GF-D8 (cell line): ENCODE measurements at regions not wholly inside any gene's neighbourhood (a gene's known extent, or its start where the extent isn't known, plus 50 kb on each side); places are given as distances from the start of the nearest gene placed in this dataset.

Source experiments
- DNase-seq: peaks from one replicate; lab custom pipeline; 2025; lab: John Stamatoyannopoulos, UW

GRCh38 chr7:11895337-11895736 lies 63.3 kb upstream of the THSD7A start:
- no peak for DNase-seq

DNA sequence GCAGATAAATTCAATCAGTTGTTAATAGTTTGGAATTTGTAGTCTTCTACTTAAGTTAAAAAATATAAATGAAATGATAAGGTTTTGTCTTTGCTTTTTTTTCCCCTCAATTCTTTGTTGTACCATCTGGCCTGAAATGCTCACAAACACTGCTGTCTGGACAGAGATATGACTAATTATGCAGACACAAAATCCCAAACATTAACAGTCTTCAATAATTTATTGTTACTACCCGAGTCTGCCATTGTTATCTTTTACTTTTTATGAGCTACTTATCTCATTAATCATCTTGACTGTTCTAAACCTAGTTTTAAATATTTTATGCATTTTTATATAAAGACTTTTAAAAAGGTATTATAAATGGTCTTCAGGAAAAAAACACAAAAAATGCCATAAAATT lies 64.7 kb upstream of the THSD7A start:
- DNase-seq: no peak

DNA sequence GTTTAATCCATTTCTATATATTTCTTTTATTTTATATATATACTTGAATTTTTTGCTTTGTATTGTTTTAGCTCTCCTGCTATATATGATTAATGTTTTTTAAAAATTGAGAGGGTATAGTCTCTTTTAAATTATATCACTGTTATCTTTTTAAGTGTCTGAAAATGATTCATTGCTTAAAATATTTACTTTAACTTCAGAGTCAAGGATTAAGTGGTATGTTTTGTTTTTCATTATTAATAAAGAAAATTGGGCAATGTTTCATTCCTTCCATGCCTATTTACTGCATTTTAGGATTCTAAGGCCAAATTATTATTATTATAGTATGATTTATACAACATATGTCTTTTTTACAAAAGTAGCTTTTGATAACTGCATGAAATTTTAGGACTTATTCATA lies 67.2 kb upstream of the THSD7A start:
- no peak for DNase-seq

GRCh38 chr7:11910253-11910652 lies 78.3 kb upstream of the THSD7A start:
- DNase-seq: no peak

GRCh38 chr7:11911900-11912299 lies 79.9 kb upstream of the THSD7A start:
- no peak for DNase-seq

DNA sequence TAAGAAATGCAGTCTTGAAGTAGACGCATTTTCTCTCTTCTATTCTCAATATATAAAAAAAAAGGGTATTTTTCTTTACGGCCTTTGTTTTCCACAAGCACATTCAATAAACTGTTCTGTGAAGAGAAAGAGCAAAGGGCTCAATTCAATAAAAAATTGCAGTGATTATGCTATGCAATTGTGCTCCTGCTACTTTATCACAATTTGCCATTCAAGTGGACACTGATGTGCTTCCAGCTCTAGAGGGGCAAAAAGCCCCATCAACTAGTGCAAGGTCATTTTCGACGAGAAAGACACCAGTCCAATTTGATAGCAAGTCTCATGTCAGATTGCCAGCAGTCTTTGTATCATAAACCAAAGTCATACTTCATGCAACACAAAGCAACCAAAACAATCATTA lies 82.6 kb upstream of the THSD7A start:
- no peak for DNase-seq

DNA sequence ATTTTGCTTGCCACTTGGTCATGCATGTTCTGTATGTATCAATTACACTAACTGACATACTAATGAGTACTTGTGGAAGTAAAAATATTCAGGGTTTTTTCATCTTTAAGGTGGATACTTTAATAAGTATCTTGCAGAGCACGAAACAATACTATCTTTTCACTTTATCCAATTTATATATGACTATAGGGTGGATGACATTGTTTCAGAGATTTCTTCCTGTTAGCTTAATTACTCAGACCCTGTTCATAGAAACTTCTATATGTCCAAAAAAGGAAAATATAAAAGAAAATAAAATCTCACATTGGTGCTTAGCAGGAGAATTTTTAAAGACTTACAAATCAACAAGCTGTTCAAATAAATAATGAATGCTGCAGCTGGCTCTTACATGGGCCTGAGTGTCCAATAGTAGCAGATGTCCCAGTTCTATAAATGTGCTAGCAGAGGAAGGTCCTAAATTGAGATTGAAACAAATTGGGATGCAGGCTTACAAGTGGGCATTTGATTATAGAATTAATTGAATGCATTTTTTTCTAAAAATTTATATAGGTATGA lies 91.5 kb upstream of the THSD7A start:
- DNase-seq: no peak

DNA sequence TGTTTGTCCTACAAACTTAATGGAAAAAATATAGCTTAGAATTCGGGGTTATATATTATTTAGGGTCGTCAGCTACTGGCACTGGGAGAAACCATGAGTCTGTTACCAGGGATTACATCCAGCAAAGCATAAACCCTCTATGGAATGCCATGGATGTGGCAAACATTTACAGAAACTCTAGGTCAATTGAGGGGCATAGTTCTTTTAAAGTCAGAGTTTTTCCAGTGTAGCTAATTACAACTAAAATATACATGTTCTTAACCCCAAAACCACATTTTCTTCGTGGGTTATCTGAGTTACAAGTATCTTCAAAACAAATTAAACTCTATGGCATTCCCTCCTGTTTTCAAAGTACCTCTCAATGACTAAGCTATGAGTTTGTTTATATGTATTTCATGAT lies 99.3 kb upstream of the THSD7A start:
- DNase-seq: no peak

DNA sequence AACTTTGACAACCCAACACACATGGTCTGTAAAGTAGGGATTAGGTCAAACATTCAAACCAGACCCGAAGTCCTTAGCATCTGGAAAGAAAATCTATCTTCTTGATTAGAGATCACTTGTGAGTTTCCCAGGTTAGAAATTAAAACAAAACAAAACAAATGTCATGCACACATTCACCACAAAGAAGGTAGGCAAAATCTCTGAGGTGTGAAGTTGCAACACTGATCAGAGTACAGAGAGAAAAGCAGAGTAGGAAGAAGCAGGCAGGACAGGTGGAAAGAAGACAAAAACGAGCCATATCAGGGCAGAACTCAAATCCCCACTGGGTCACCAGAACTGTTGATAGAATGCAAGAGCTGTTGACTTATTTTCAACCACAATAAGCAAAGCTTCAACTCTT lies 102.8 kb upstream of the THSD7A start:
- no peak for DNase-seq

GRCh38 chr7:11935905-11936304 lies 103.9 kb upstream of the THSD7A start:
- no peak for DNase-seq

DNA sequence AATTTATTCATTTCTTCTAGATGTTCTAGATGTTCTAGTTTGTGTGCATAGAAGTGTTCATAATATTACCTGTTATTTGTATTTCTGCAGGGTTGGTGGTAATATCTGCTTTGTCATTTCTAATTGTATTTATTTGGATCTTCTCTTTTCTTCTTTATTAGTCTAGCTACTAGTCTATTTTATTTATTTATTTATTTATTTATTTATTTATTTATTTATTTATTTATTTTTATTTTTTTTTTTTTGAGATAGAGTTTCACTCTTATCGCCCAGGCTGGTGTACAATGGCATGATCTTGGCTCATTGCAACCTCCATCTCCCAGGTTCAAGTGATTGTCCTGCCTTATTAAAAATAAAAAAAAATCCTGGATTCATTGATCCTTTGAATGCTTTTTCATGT lies 114.8 kb upstream of the THSD7A start:
- DNase-seq: no peak

GRCh38 chr7:11950281-11950680 lies 118.3 kb upstream of the THSD7A start:
- no peak for DNase-seq

DNA sequence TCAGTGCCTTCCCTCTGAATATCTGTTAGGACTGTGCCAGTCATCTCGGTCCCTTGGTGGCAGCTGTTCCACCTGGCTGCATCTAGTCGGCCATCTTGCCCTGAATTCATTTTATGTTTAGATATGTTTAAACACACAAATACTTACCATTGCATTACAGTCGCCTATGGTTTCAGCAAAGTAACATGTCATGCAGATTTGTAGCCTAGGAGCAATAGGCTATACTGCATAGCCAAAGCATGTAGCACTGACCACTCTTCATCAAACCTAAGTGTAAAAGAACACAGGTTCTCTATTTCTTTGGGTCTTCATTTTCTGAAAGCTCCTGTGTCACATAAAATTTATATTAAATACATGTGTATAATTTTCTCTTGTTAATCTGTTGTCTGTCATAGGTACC lies 118.9 kb upstream of the THSD7A start:
- no peak for DNase-seq

- no peak for DNase-seq
Measured at GRCh38 chr7:11951909-11952308, 119.9 kb upstream of the THSD7A start.

GRCh38 chr7:11952972-11953371 lies 121.0 kb upstream of the THSD7A start:
- DNase-seq: no peak

GRCh38 chr7:11956991-11957390 lies 125.0 kb upstream of the THSD7A start:
- DNase-seq: no peak

GRCh38 chr7:11957956-11958355 lies 126.0 kb upstream of the THSD7A start:
- DNase-seq: no peak

DNA sequence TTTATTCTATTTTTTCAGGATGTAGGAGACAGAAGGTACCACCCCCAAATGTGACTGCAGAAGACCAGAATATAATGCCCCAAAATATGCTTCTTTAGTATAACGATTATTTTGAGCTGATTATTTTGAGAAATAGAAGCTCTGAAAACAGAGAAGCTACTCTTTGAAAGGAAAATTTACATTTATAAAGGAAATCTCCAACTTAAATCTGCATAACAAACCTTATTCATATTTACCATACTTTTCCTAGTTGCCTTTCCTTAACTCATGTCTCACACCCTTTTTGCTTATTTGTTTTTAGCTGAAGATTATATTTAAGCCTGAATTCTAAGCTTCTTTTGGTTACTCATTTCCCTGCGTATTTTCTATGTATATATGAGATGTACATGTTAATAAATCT lies 127.1 kb upstream of the THSD7A start:
- no peak for DNase-seq

GRCh38 chr7:11960621-11961020 lies 128.6 kb upstream of the THSD7A start:
- no peak for DNase-seq

GRCh38 chr7:11969643-11970042 lies 137.6 kb upstream of the THSD7A start:
- DNase-seq: no peak

GRCh38 chr7:11970132-11970531 lies 138.1 kb upstream of the THSD7A start:
- no peak for DNase-seq

DNA sequence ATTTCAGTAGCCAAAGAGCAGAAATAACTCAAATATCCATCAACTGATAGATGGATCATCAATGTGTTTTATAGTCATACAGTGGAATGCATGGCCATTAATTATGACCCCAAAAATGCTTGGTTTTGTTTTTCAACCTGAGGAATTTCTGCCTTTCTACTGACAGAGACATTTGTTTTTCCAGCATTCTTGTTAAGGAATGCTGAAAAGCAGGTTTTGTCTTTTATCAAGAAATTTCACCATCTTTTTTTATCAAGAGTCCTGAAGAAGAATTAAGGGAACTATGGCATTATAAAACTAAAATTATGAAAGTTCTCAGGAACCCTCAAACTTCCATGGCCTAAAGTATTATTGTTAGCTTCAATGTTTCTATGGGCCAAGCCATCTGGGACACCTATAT lies 153.4 kb upstream of the THSD7A start:
- no peak for DNase-seq

- DNase-seq: no peak
Measured at GRCh38 chr7:11985971-11986370, 154.0 kb upstream of the THSD7A start.

DNA sequence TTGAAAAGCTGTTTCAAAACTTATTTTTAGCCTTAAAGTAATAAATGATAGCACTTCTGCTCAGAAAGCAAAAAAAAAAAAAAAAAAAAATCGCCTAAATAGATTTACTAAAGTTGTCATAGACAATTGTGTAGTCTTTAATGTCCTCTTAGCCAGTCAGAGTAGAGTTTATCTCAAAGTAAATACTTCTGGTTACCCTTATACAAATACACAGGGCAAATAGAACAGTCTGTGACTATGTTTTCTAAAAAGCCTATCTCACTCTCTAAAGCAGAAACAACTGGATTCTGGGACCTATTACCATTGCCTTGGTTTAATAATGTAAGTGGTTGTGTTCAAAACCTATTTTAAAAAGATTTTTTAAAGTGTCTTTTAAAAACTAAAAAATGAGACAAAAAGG lies 156.2 kb upstream of the THSD7A start:
- no peak for DNase-seq

DNA sequence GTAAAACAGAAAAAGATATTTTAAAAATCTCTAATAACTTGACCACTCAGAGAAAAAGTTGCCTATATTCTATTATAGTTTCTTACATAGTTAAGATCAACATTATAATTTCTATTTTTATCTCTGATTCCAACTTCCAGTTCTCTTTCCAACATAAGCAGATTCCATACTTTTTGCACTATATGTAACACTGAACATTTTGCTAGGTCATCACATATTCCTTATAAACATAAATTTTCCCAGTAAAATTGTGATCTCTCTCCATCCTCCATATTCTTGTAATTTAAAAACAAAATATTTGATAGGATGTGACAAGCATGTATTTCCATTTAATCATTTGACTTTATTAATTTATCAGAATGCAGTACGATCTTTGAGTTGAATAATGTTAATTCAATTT lies 170.4 kb upstream of the THSD7A start:
- DNase-seq: no peak
